AG04450 (cell line): ENCODE measurements at regions not wholly inside any gene's neighbourhood (a gene's known extent, or its start where the extent isn't known, plus 50 kb on each side); places are given as distances from the start of the nearest gene placed in this dataset.

Experiments used
- CTCF ChIA-PET: fragments of 300-600, 350-600 bp; formaldehyde crosslinking; extraction: SDS; loops from one replicate; lab custom pipeline; 2022; ENCODE audit warnings: antibody characterized with exemption, inconsistent platforms; lab: Charles Lee
- POLR2A ChIA-PET: fragments of 350-600 bp; formaldehyde crosslinking; extraction: SDS; loops from one replicate; lab custom pipeline; 2021; ENCODE audit warnings: antibody characterized with exemption, inconsistent platforms; lab: Yijun Ruan, JAX
- DNase-seq: peaks from one replicate; pipeline ENCODE4 v3.0.0-alpha.2; 2011; ENCODE audit warnings: low read depth, low spot score
- H3K27ac ChIP-seq: one replicate; pipeline ENCODE4 v1.5.1; 2012; ENCODE audit warnings: low read depth, low read length, control low read depth
- H3K27me3 ChIP-seq: one replicate; pipeline ENCODE4 v1.6.0; 2012; ENCODE audit warnings: low read length; ENCODE audit not compliant: control insufficient read depth, insufficient read depth
- H3K4me3 ChIP-seq: 2 replicates; pipeline ENCODE4 v1.5.1; 2011; ENCODE audit warnings: mild to moderate bottlenecking, low read depth, low read length, control low read depth
- H3K9me3 ChIP-seq: 2 replicates; pipeline ENCODE4 v1.5.1; 2012; ENCODE audit warnings: low read length; ENCODE audit not compliant: control insufficient read depth, insufficient read depth
- CTCF ChIP-seq: IDR thresholded peaks from 2 replicates; pipeline ENCODE4 v1.5.1; 2011; ENCODE audit warnings: low read depth, low read length, control low read depth, inconsistent platforms

DNA sequence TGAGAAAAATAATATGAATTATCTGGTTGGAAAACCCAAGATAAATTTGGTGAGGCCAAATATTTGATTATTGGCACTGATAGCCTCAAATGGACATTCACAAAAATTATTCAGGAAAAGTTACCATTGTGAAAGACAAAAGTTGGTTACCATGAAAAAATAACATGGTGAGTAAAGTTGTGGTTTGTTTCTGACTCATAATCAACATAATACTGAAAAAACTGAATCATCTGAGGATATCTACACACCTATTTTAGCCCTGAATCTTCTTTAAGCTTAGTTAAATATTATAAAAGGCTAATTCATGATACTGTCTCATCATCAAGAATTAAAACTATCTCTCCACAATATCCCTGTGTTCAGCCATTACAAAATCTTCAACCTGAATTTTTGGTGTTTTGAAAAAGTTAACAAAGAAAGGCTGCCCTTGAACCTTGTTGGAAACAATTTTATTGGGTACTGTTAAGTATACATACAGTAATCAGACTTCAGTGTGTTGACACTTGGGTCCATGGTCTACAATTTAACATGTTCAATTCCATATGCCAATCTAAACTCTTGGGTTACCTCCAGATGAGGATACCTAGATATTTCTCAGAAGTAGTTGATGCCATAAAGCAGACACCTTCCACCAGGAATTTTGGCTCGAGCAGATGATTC lies 607.5 kb upstream of the SLC39A10 start:
- Histone ChIP-seq H3K27ac (no peak overlapping the region), H3K27me3 (no peaks in the 10 kb centered on the region), H3K4me3 (no peak overlapping the region), H3K9me3 (no peaks in the 10 kb centered on the region)
- ChIA-PET CTCF (interaction anchor here (1.0 kb wide), 1 partner anchor 43 kb away, joined by 11 read pairs; no protein-coding TSS in a partner anchor), POLR2A (no interaction called here)
- DNase-seq = no peak
- TF ChIP-seq CTCF = no peak

- DNase-seq = no peak
- Histone ChIP-seq H3K9me3 (no peaks in the 10 kb centered on the region), H3K27ac (no peak overlapping the region), H3K27me3 (no peaks in the 10 kb centered on the region), H3K4me3 (no peak overlapping the region)
- ChIA-PET CTCF (no interaction called here), POLR2A (no interaction called here)
- no peak for TF ChIP-seq CTCF
Measured at GRCh38 chr2:195047955-195048354, 609.1 kb upstream of the SLC39A10 start.

DNA sequence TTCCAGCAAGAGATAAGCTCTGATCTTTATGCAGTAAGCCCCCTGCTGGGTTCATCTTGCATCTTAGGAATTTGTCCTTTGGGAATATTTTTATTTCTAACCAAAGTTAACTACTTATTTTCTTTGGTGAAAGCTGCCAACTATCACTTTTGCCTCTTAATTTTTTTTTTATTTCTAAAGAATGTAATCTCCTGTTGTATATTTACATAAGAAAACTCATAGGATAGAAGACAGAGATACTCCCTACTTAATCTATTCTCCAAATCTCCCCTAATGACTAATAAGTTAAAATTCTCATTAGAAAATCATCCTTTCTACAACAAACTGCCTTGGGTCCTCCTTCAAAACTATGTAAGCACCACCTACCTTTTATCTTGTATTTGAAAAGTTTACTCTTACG lies 612.2 kb upstream of the SLC39A10 start:
- Histone ChIP-seq H3K27ac (no peak overlapping the region), H3K9me3 (no peaks in the 10 kb centered on the region), H3K4me3 (no peak overlapping the region), H3K27me3 (no peaks in the 10 kb centered on the region)
- ChIA-PET CTCF (interaction anchor here (0.6 kb wide), 1 partner anchor 136 kb away, joined by 4 read pairs; no protein-coding TSS in a partner anchor), POLR2A (no interaction called here)
- DNase-seq = no peak
- TF ChIP-seq CTCF = no peak

GRCh38 chr2:195038153-195038552 lies 618.9 kb upstream of the SLC39A10 start:
- Histone ChIP-seq H3K4me3 (no peak overlapping the region), H3K9me3 (no peaks in the 10 kb centered on the region), H3K27me3 (no peaks in the 10 kb centered on the region), H3K27ac (no peak overlapping the region)
- ChIA-PET POLR2A (no interaction called here), CTCF (no interaction called here)
- DNase-seq = no peak
- TF ChIP-seq CTCF = no peak

DNA sequence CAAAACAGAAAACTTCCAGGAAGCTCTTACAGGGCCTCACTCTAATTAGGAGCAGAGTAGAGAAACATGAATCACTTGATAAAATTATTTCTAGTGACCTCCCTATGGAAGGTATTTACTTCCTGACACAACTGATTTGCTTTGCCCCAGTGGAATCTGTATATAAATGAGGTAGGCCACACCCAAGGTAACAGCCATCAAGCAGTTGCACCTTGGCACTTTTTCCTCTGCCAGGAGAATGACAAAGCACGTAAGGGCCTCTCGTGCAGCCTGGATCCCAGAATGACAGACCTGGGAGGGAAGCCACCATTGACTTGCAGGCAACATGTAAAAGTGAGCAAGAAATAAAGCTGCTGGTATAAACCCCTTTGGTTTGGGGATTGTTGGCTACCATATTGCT lies 620.0 kb upstream of the SLC39A10 start:
- Histone ChIP-seq H3K4me3 (no peak overlapping the region), H3K9me3 (no peaks in the 10 kb centered on the region), H3K27me3 (no peaks in the 10 kb centered on the region), H3K27ac (no peak overlapping the region)
- ChIA-PET CTCF (no interaction called here), POLR2A (no interaction called here)
- no peak for TF ChIP-seq CTCF
- no peak for DNase-seq
